GM23248 (cell line): ENCODE measurements at regions not wholly inside any gene's neighbourhood (a gene's known extent, or its start where the extent isn't known, plus 50 kb on each side); places are given as distances from the start of the nearest gene placed in this dataset.

Experiments used
- EZH2 ChIP-seq: fragments of 200-600 bp; sonication (generic); IDR thresholded peaks from 2 replicates; pipeline ENCODE4 v1.6.1; 2018; ENCODE audit warnings: antibody characterized with exemption, mild to moderate bottlenecking; ENCODE audit not compliant: insufficient read depth, poor library complexity, severe bottlenecking
- EZH2phosphoT487 ChIP-seq: fragments of 200-600 bp; sonication (generic); IDR thresholded peaks from 2 replicates; pipeline ENCODE4 v1.6.1; 2018; ENCODE audit warnings: antibody characterized with exemption, moderate library complexity, mild to moderate bottlenecking, low read depth; ENCODE audit not compliant: insufficient read depth

GRCh38 chr2:120443946-120444345 lies 98.0 kb downstream of the INHBB start:
- no peak for TF ChIP-seq EZH2
- no peak for TF ChIP-seq EZH2phosphoT487
